H1 (cell line): ENCODE measurements at regions not wholly inside any gene's neighbourhood (a gene's known extent, or its start where the extent isn't known, plus 50 kb on each side); places are given as distances from the start of the nearest gene placed in this dataset.

Experiments used
- CTCF ChIA-PET: fragments of 300-600 bp; sonication (Branson Sonifier 250); formaldehyde crosslinking; loops from one replicate; lab custom pipeline; 2021; ENCODE audit not compliant: partially characterized antibody; lab: Charles Lee
- POLR2A ChIA-PET: fragments of 300-600 bp; sonication (Branson Sonifier 250); formaldehyde crosslinking; loops from one replicate; lab custom pipeline; 2021; ENCODE audit warnings: inconsistent platforms; ENCODE audit not compliant: partially characterized antibody; lab: Charles Lee
- DNase-seq, 2 experiments: peaks; one replicate each; pipeline versions ENCODE4 v3.0.0 to v3.0.0-alpha.2; 2010 to 2022; ENCODE audit warnings: low spot score in 2 of 2, low read depth in 1 of 2, mixed read lengths in 1 of 2
- FAIRE-seq: peaks from 2 replicates; lab custom pipeline; 2011; peaks lifted over from hg19 to GRCh38; lab: Jason Lieb, UNC
- H2AFZ ChIP-seq: 2 replicates; pipeline ENCODE4 v1.8.1; 2012; ENCODE audit warnings: low read length, inconsistent platforms
- H2AK5ac ChIP-seq: 2 replicates; pipeline ENCODE4 v1.6.1; 2013; ENCODE audit warnings: low read depth, low read length
- H2BK120ac ChIP-seq: replicated peaks from 2 replicates; pipeline ENCODE3; 2013; ENCODE audit warnings: low read depth, low read length, inconsistent platforms
- H2BK12ac ChIP-seq: 2 replicates; pipeline ENCODE4 v1.6.1; 2013; ENCODE audit warnings: low read depth, low read length
- H2BK15ac ChIP-seq: 2 replicates; pipeline ENCODE4 v1.6.1; 2013; ENCODE audit warnings: low read length
- H2BK20ac ChIP-seq: 2 replicates; pipeline ENCODE4 v1.6.1; 2013; ENCODE audit warnings: low read length
- H2BK5ac ChIP-seq: 2 replicates; pipeline ENCODE4 v1.6.1; 2013; ENCODE audit warnings: low read depth, low read length
- H3K14ac ChIP-seq: 2 replicates; pipeline ENCODE4 v1.6.1; 2013; ENCODE audit warnings: inconsistent platforms; ENCODE audit not compliant: insufficient read length
- H3K18ac ChIP-seq: 2 replicates; pipeline ENCODE4 v1.6.1; 2013; ENCODE audit warnings: low read length; ENCODE audit errors: extremely low read depth
- H3K23ac ChIP-seq: 2 replicates; pipeline ENCODE4 v1.6.1; 2013; ENCODE audit warnings: inconsistent platforms; ENCODE audit not compliant: insufficient read length
- H3K23me2 ChIP-seq: 2 replicates; pipeline ENCODE4 v1.6.1; 2013; ENCODE audit warnings: low read depth, low read length
- H3K27ac ChIP-seq: 2 replicates; pipeline ENCODE4 v1.6.1; 2011; ENCODE audit warnings: low read depth, low read length, inconsistent platforms
- H3K27me3 ChIP-seq, 4 experiments: replicated peaks in 1 of 4; 1 replicate in 1 of 4; 2 replicates in 3 of 4; pipeline versions ENCODE4 v1.6.1 to v1.8.1; 2011 to 2013; ENCODE audit warnings: low read length in 3 of 4, mild to moderate bottlenecking in 3 of 4, inconsistent platforms in 2 of 4, mixed read lengths in 2 of 4, moderate library complexity in 1 of 4; ENCODE audit not compliant: control insufficient read depth in 3 of 4, insufficient read depth in 3 of 4; ENCODE audit errors: extremely low read depth in 1 of 4
- H3K36me3 ChIP-seq, 4 experiments: 2 replicates each; pipeline versions ENCODE4 v1.6.1 to v1.8.1; 2011 to 2013; ENCODE audit warnings: mild to moderate bottlenecking in 4 of 4, low read length in 3 of 4, moderate library complexity in 2 of 4, control low read depth in 1 of 4, inconsistent platforms in 1 of 4; ENCODE audit not compliant: insufficient read depth in 4 of 4, control insufficient read depth in 2 of 4
- H3K4ac ChIP-seq: replicated peaks from 2 replicates; pipeline ENCODE3; 2013; ENCODE audit warnings: low read length, low read depth, mixed read lengths, inconsistent platforms; ENCODE audit not compliant: insufficient read length
- H3K4me1 ChIP-seq, 4 experiments: replicated peaks in 1 of 4; 1 replicate in 1 of 4; 2 replicates in 3 of 4; pipeline versions ENCODE4 v1.6.1 to v1.8.1; 2011 to 2013; ENCODE audit warnings: low read length in 3 of 4, inconsistent platforms in 2 of 4, mixed read lengths in 1 of 4; ENCODE audit not compliant: insufficient read depth in 4 of 4, control insufficient read depth in 3 of 4
- H3K4me2 ChIP-seq, 2 experiments: 2 replicates each; pipeline versions ENCODE4 v1.6.1 to v1.8.1; 2011 to 2013; ENCODE audit warnings: low read depth in 2 of 2, low read length in 2 of 2, control low read depth in 1 of 2, inconsistent platforms in 1 of 2, mild to moderate bottlenecking in 1 of 2; ENCODE audit not compliant: insufficient read depth in 1 of 2
- H3K4me3 ChIP-seq, 4 experiments: fragments of 200-600, 300-600 bp in 1 of 4; sonication (generic), shearing (Covaris generic), sonication (Bioruptor Twin) in 1 of 4; 2 replicates each; pipeline versions ENCODE4 v1.5.1 to v1.8.1; 2011 to 2016; ENCODE audit warnings: low read length in 4 of 4, low read depth in 3 of 4, control low read depth in 2 of 4, inconsistent platforms in 2 of 4, mild to moderate bottlenecking in 2 of 4, mixed read lengths in 1 of 4, moderate library complexity in 1 of 4; ENCODE audit not compliant: insufficient read depth in 2 of 4; ENCODE audit errors: extremely low read depth in 1 of 4
- H3K56ac ChIP-seq: replicated peaks from 2 replicates; pipeline ENCODE3; 2013; ENCODE audit warnings: low read depth, mild to moderate bottlenecking, mixed read lengths, low read length, inconsistent platforms; ENCODE audit not compliant: insufficient read length
- H3K79me1 ChIP-seq: 2 replicates; pipeline ENCODE4 v1.6.1; 2013; ENCODE audit warnings: low read depth, low read length, control low read depth
- H3K79me2 ChIP-seq, 2 experiments: 2 replicates each; pipeline versions ENCODE4 v1.6.1 to v1.8.1; 2012 to 2013; ENCODE audit warnings: low read length in 2 of 2, mild to moderate bottlenecking in 2 of 2, inconsistent platforms in 1 of 2; ENCODE audit not compliant: insufficient read depth in 2 of 2, control insufficient read depth in 1 of 2
- H3K9ac ChIP-seq, 4 experiments: replicated peaks in 1 of 4; 1 replicate in 1 of 4; 2 replicates in 3 of 4; pipeline versions ENCODE4 v1.6.1 to v1.8.1; 2011 to 2013; ENCODE audit warnings: low read depth in 3 of 4, low read length in 3 of 4, control low read depth in 2 of 4, mild to moderate bottlenecking in 2 of 4, moderate library complexity in 2 of 4, inconsistent platforms in 1 of 4; ENCODE audit errors: extremely low read depth in 1 of 4
- H3K9me3 ChIP-seq, 2 experiments: 2 replicates each; pipeline versions ENCODE4 v1.6.1 to v1.8.1; 2012 to 2013; ENCODE audit warnings: mild to moderate bottlenecking in 2 of 2, moderate library complexity in 2 of 2, control low read depth in 1 of 2, inconsistent platforms in 1 of 2, low read depth in 1 of 2, low read length in 1 of 2, mixed read lengths in 1 of 2; ENCODE audit not compliant: insufficient read depth in 2 of 2
- H4K20me1 ChIP-seq, 2 experiments: replicated peaks in 1 of 2; 2 replicates each; pipeline versions ENCODE3 to v1.8.1; 2011 to 2013; ENCODE audit warnings: inconsistent platforms in 2 of 2, low read length in 2 of 2, mild to moderate bottlenecking in 1 of 2; ENCODE audit not compliant: insufficient read depth in 2 of 2, control insufficient read depth in 1 of 2
- H4K5ac ChIP-seq: 2 replicates; pipeline ENCODE4 v1.6.1; 2013; ENCODE audit warnings: low read length, low read depth, mixed read lengths, inconsistent platforms; ENCODE audit not compliant: insufficient read length
- H4K8ac ChIP-seq: 2 replicates; pipeline ENCODE4 v1.8.0; 2013; ENCODE audit warnings: mild to moderate bottlenecking, moderate library complexity, low read length, inconsistent platforms; ENCODE audit not compliant: insufficient read depth; ENCODE audit errors: extremely low read depth
- H4K91ac ChIP-seq: replicated peaks from 2 replicates; pipeline ENCODE3; 2013; ENCODE audit warnings: low read length, mixed read lengths, inconsistent platforms; ENCODE audit not compliant: insufficient read length
- ATF2 ChIP-seq: IDR thresholded peaks from 2 replicates; pipeline ENCODE4 v1.6.1; 2012; ENCODE audit warnings: low read length, inconsistent platforms
- CBX5 ChIP-seq: fragments of 300-800, 300-1000 bp; sonication (generic); IDR thresholded peaks from 2 replicates; pipeline ENCODE4 v1.7.1; 2016; ENCODE audit warnings: antibody characterized with exemption, low read length, low read depth
- GTF2F1 ChIP-seq: IDR thresholded peaks from 2 replicates; pipeline ENCODE4 v1.6.1; 2012; ENCODE audit warnings: low read depth, low read length, improper control_type of control experiment, borderline replicate concordance
- KDM1A ChIP-seq: fragments of 200-600, 300-600 bp; sonication (generic); IDR thresholded peaks from 2 replicates; pipeline ENCODE4 v1.7.1; 2016; ENCODE audit warnings: mild to moderate bottlenecking, low read length, borderline replicate concordance
- KDM5A ChIP-seq: fragments of 200-600 bp; IDR thresholded peaks from 2 replicates; pipeline ENCODE4 v1.7.1; 2012; ENCODE audit warnings: mild to moderate bottlenecking, low read length, inconsistent platforms, mixed read lengths
- RFX5 ChIP-seq: IDR thresholded peaks from 2 replicates; pipeline ENCODE4 v1.6.1; 2011; ENCODE audit warnings: low read depth, low read length, improper control_type of control experiment, borderline replicate concordance
- SIN3A ChIP-seq, 2 experiments: IDR thresholded peaks in 1 of 2; conservative IDR thresholded peaks in 1 of 2; 2 replicates each; pipeline ENCODE4 v1.6.1; 2011 to 2012; ENCODE audit warnings: low read length in 2 of 2, improper control_type of control experiment in 1 of 2, low read depth in 1 of 2, mild to moderate bottlenecking in 1 of 2
- SUZ12 ChIP-seq: fragments of 200-600 bp; sonication (generic); IDR thresholded peaks from 2 replicates; pipeline ENCODE4 v1.6.1; 2012; ENCODE audit warnings: mild to moderate bottlenecking, inconsistent platforms, low read length, moderate library complexity, mixed read lengths
- TCF12 ChIP-seq: IDR thresholded peaks from 2 replicates; pipeline ENCODE4 v1.6.1; 2011; ENCODE audit warnings: low read depth, mild to moderate bottlenecking, low read length
- USF2 ChIP-seq: IDR thresholded peaks from 2 replicates; pipeline ENCODE4 v1.6.1; 2011; ENCODE audit warnings: low read length, improper control_type of control experiment
- ZNF274 ChIP-seq: IDR thresholded peaks from 2 replicates; pipeline ENCODE4 v1.7.0; 2012; ENCODE audit warnings: low read length, borderline replicate concordance; ENCODE audit errors: extremely low read depth
- WGBS, 2 experiments: shearing (Covaris generic) in 1 of 2; methylation state at CpG; one replicate each; pipeline versions ENCODE4 v1.1.6 to v1.1.7; 2013 to 2015; ENCODE audit warnings: low lambda C conversion rate in 2 of 2, mixed read lengths in 2 of 2, inconsistent platforms in 1 of 2, low coverage in 1 of 2, missing lambda C conversion rate in 1 of 2; ENCODE audit not compliant: insufficient replicate concordance in 2 of 2, insufficient coverage in 1 of 2, insufficient read length in 1 of 2; ENCODE audit errors: extremely low coverage in 1 of 2, missing lambda C conversion rate in 1 of 2; 5-methylcytosine and 5-hydroxymethylcytosine counted together

GRCh38 chr6:88361754-88362153, 195.6 kb upstream of the CNR1 start:
- H4K91ac ChIP-seq, result no peak overlapping the region
- no peak overlapping the region for H4K5ac ChIP-seq
- no peak overlapping the region for H3K18ac ChIP-seq
- no peak overlapping the region for H2AFZ ChIP-seq
- WGBS, 2 experiments, result 96% methylated on average over 4 of the region's 4 CpGs; no CpG with 5 or more reads in 1 of the 2 experiments
- H3K27me3 ChIP-seq, result no peaks in the 10 kb centered on the region
- no peak overlapping the region for H3K9ac ChIP-seq
- H2BK120ac ChIP-seq, result no peak overlapping the region
- H3K9me3 ChIP-seq, result no peaks in the 10 kb centered on the region
- H3K79me2 ChIP-seq, result no peaks in the 10 kb centered on the region
- H2BK15ac ChIP-seq, result no peak overlapping the region
- no peaks in the 10 kb centered on the region for H3K79me1 ChIP-seq
- no peak overlapping the region for H3K56ac ChIP-seq
- no peak overlapping the region for H3K4me2 ChIP-seq
- H3K4me3 ChIP-seq, result no peak overlapping the region
- no peak overlapping the region for H4K8ac ChIP-seq
- no peaks in the 10 kb centered on the region for H4K20me1 ChIP-seq
- no peak overlapping the region for H2BK20ac ChIP-seq
- no peak overlapping the region for H2BK12ac ChIP-seq
- no peak overlapping the region for H2BK5ac ChIP-seq
- no peaks in the 10 kb centered on the region for H3K36me3 ChIP-seq
- no peak overlapping the region for H3K4ac ChIP-seq
- no peak overlapping the region for H3K23ac ChIP-seq
- no peaks in the 10 kb centered on the region for H3K23me2 ChIP-seq
- no peak for DNase-seq
- no peak for FAIRE-seq
- ChIA-PET POLR2A (no interaction called here), CTCF (interaction anchor here (0.7 kb wide), 1 partner anchor 675 kb away, joined by 3 read pairs; no protein-coding TSS in a partner anchor)
- no peak overlapping the region for H3K14ac ChIP-seq
- H2AK5ac ChIP-seq, result no peak overlapping the region
- no peak overlapping the region for H3K27ac ChIP-seq
- H3K4me1 ChIP-seq, result no peaks in the 10 kb centered on the region
- TF ChIP-seq KDM1A (no peak), RFX5 (no peak), GTF2F1 (no peak), SUZ12 (no peak), SIN3A (conservative IDR thresholded peaks at IDR 0.05 in 1 of 2, IDR thresholded peaks at IDR 0.05 in 1 of 2; ENCODE audit: low read depth in 1 of 2, low read length in 2 of 2) (no peak), TCF12 (no peak), KDM5A (no peak), CBX5 (no peak), ZNF274 (no peak), USF2 (no peak), ATF2 (no peak)
